ENCODE measurements at regions not wholly inside any gene's neighbourhood (a gene's known extent, or its start where the extent isn't known, plus 50 kb on each side); places are given as distances from the start of the nearest gene placed in this dataset.

GRCh38 chr5:112671687-112672086, 66.0 kb upstream of the APC start:
- H3K27ac Mint-ChIP-seq, result no peak overlapping the region
- ChIA-PET POLR2A (no interaction called here), CTCF (no interaction called here)
- H3K9me3 Mint-ChIP-seq, result no peaks in the 10 kb centered on the region
- DNase-seq (no peak), ATAC-seq (no peak)
- intact Hi-C loops (cut with micrococcal nuclease), result no loop called here
- H3K36me3 Mint-ChIP-seq (ENCODE audit: low read depth), result no peaks in the 10 kb centered on the region
- TF ChIP-seq CTCF (IDR thresholded peaks at IDR 0.05), result no peak
- peaks cover 15% of the 10 kb centered on the region for H3K27me3 Mint-ChIP-seq
- no peak overlapping the region for H3K4me3 Mint-ChIP-seq
- no peaks in the 10 kb centered on the region for H3K4me1 Mint-ChIP-seq (ENCODE audit: low read depth)

- POLR2A ChIA-PET, result no interaction called here
These were observed 56.2 kb upstream of the APC start for GRCh38 chr5:112681481-112681908.

GRCh38 chr5:112682621-112683061, 55.0 kb upstream of the APC start:
- Mint-ChIP-seq H3K9me3 (peaks cover 4% of the 10 kb centered on the region), H3K4me3 (no peak overlapping the region), H3K27ac (no peak overlapping the region), H3K4me1 (ENCODE audit: low read depth) (no peaks in the 10 kb centered on the region), H3K27me3 (peaks cover 29% of the 10 kb centered on the region), H3K36me3 (ENCODE audit: low read depth) (no peaks in the 10 kb centered on the region)
- DNase-seq (no peak), ATAC-seq (no peak)
- intact Hi-C loops (cut with micrococcal nuclease), result no loop called here
- CTCF ChIA-PET, result no interaction called here
- POLR2A ChIA-PET, result no interaction called here
- TF ChIP-seq CTCF (IDR thresholded peaks at IDR 0.05), result no peak

More at GRCh38 chr5:112681481-112681908, 56.2 kb upstream of the APC start:
- H3K27ac Mint-ChIP-seq, result no peak overlapping the region
- DNase-seq, result no peak
- no peaks in the 10 kb centered on the region for H3K4me1 Mint-ChIP-seq (ENCODE audit: low read depth)
- CTCF ChIA-PET, result interaction anchor here (1.5 kb wide), 1 partner anchor 261 kb away, joined by 4 read pairs; no protein-coding TSS in a partner anchor
- H3K27me3 Mint-ChIP-seq, result peaks cover 29% of the 10 kb centered on the region
- H3K4me3 Mint-ChIP-seq, result no peak overlapping the region
- H3K36me3 Mint-ChIP-seq (ENCODE audit: low read depth), result no peaks in the 10 kb centered on the region
- intact Hi-C loops (cut with micrococcal nuclease), result no loop called here
- no peak for TF ChIP-seq CTCF (IDR thresholded peaks at IDR 0.05)
- H3K9me3 Mint-ChIP-seq, result peaks cover 4% of the 10 kb centered on the region
- no peak for ATAC-seq

DNA sequence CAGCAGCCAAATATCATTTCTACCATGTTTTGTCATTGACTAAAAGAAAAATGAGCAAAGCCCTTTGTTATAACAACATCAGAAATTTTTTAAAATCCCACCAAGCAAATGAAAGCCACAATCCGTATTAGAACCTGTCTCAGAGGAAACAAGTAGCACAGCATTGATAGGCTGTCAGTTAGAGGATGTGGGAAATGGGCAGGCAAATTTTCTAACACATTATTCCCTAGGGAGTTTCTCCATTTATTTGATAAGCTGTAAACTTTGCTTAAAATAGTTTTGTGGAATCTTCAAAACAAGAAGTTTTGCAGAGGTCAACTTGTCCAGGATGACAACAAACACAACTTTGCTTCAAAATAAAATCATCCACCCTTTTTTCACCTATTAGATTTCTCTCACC, 53.6 kb upstream of the APC start:
- DNase-seq (no peak), ATAC-seq (no peak)
- CTCF ChIA-PET, result interaction anchor here (0.8 kb wide), 1 partner anchor 164 kb away, joined by 3 read pairs; no protein-coding TSS in a partner anchor
- H3K4me3 Mint-ChIP-seq, result no peak overlapping the region
- no peaks in the 10 kb centered on the region for H3K36me3 Mint-ChIP-seq (ENCODE audit: low read depth)
- no peaks in the 10 kb centered on the region for H3K4me1 Mint-ChIP-seq (ENCODE audit: low read depth)
- H3K9me3 Mint-ChIP-seq, result peaks cover 4% of the 10 kb centered on the region
- no peak for TF ChIP-seq CTCF (IDR thresholded peaks at IDR 0.05)
- peaks cover 24% of the 10 kb centered on the region for H3K27me3 Mint-ChIP-seq
- H3K27ac Mint-ChIP-seq, result no peak overlapping the region
- intact Hi-C loops (cut with micrococcal nuclease), result no loop called here
- POLR2A ChIA-PET, result interaction anchor here (0.7 kb wide), 1 partner anchor 381 kb away, joined by 3 read pairs; no protein-coding TSS in a partner anchor

DNA sequence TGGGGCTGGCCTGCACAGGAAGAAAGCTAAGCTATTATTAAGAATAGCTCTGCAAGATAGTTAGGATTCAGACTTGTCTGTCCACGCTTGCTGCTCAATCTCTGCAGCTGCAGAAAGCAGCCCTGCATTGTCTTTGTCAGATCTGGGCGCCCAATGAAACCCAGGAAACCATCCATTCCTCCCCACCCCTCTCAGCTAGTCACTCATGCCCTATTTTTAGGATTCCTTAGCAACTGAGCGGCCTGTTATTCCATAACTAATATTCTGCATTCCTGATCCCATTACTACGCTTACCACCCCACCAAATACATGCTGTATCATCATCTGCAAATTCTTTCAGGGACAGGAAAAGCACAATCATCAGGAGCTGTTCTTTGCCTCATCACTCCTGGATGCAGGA, 52.9 kb upstream of the APC start:
- ChIA-PET CTCF (interaction anchor here (0.8 to 1.5 kb wide), 3 partner anchors 14 to 164 kb away, joined by 3 to 4 read pairs (median 3); no protein-coding TSS in a partner anchor), POLR2A (interaction anchor here (0.7 to 1.1 kb wide), 2 partner anchors 23 to 380 kb away, joined by 3 to 4 read pairs; no protein-coding TSS in a partner anchor)
- no peak for TF ChIP-seq CTCF (IDR thresholded peaks at IDR 0.05)
- H3K4me3 Mint-ChIP-seq, result no peak overlapping the region
- H3K36me3 Mint-ChIP-seq (ENCODE audit: low read depth), result no peaks in the 10 kb centered on the region
- H3K27me3 Mint-ChIP-seq, result peaks cover 25% of the 10 kb centered on the region
- no peak for ATAC-seq
- no peak overlapping the region for H3K27ac Mint-ChIP-seq
- intact Hi-C loops (cut with micrococcal nuclease), result no loop called here
- no peak for DNase-seq
- H3K9me3 Mint-ChIP-seq, result peaks cover 4% of the 10 kb centered on the region
- H3K4me1 Mint-ChIP-seq (ENCODE audit: low read depth), result no peaks in the 10 kb centered on the region
